GM19025 (cell line): ENCODE measurements at regions not wholly inside any gene's neighbourhood (a gene's known extent, or its start where the extent isn't known, plus 50 kb on each side); places are given as distances from the start of the nearest gene placed in this dataset.

Experiments used
- ATAC-seq: cut with Tn5 transposase; IDR thresholded peaks from one replicate; pipeline ENCODE4 v1.9.1; 2021; ENCODE audit warnings: mild to moderate bottlenecking, low read depth, moderate library complexity; ENCODE audit not compliant: unreplicated experiment

DNA sequence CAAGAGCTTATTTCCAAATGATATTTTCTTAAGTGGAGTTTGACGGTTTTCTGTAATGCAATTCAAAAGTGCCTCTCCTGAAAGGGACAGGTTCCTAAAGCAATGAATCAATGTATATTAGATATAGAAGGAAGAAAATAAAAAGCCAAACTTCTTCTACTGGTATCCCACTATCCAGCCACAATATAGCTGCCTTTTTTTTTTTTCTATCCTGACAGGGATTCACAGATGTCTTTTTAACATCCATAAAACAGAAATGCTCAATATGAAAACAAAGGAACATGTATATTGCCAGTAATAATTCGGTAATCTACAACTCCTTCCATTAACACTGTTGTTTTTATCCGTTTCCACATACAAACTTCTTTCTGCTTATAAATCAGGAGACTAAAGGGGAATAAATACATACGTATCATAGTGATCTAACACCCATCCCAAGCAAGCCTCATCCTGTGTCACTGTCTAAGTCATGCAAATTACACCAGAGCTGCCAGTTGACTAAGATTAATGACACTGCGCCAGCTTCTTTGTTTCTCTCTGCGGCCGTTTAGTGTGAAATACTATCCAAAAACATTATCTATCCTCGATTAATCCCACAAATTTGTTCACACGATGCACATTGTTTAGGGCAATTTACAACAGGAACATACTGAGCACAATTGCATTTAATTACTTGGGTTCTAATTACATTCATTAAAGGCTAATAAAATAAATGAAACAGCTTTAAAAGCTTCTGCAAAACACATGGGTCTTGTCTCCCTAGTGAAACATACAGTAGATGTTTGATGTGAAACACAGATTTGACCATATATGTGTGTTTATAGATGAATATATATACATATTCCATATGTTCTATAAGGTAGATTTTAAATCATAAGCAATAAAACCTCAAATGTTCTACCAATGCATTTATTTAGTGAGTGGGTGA, 51.9 kb upstream of the CDIN1 start:
- no peak for ATAC-seq

DNA sequence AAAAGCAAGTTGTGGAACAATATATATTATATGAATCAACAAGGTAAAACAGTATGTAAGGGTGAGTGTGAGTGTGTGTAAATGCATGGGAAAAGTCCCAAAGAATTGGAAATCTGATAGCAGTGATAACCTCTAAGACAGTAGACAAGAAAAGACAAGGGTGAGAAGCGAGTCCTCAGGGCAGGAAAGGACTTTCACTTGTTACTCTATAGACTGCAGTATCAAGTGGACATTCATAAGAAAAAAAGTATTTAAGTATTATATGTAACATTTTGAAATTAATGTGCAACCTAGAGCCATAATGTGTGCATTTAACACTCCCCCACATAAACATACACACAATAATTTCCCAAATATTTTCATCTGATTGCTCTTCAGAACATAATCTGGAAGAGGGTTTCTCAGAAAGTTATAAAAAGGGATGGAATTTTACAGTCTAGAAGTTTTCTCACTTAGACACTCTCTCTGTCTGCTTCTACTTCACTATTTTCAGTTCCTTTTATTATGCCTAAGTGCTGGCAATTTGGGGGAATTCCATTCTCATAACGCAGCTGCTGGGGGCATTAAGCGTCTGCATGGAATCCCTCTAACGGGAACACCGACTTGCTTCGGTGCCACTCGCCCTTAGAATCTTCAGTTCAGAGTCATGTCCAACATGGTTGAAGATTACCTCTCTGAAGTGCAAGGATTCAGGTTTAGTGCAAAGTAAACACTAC, 50.0 kb upstream of the CDIN1 start:
- ATAC-seq, result peak; percentile 67
